HCT116 (cell line): ENCODE measurements at regions not wholly inside any gene's neighbourhood (a gene's known extent, or its start where the extent isn't known, plus 50 kb on each side); places are given as distances from the start of the nearest gene placed in this dataset.

Experiments
- ATAC-seq: fragments of 200-7000 bp; cut with Tn5 transposase; 2 replicates; pipeline ENCODE4 v1.9.1; 2020; ENCODE audit warnings: mild to moderate bottlenecking, moderate library complexity
- BruUV-seq: library from RNA; stranded (reverse); fragments of 400-500 nt; replicated peaks from 2 replicates; lab custom pipeline; 2021; lab: Mats Ljungman, UMichigan
- CTCF ChIA-PET: fragments of 300-600 bp; sonication (Branson Sonifier 250); formaldehyde crosslinking; loops from one replicate; lab custom pipeline; 2021; ENCODE audit warnings: antibody characterized with exemption; lab: Charles Lee
- POLR2A ChIA-PET: fragments of 300-600, 350-600 bp; sonication (Branson Sonifier 250); formaldehyde crosslinking; loops from one replicate; lab custom pipeline; 2021; ENCODE audit warnings: antibody characterized with exemption; lab: Charles Lee
- RAD21 ChIA-PET, 2 experiments: fragments of 300-600 bp; sonication (Branson Sonifier 250); formaldehyde crosslinking; loops; one replicate each; lab custom pipeline; 2023; ENCODE audit warnings: low total read pairs in 2 of 2; ENCODE audit not compliant: uncharacterized antibody in 2 of 2, unreplicated experiment in 2 of 2, low non-redundant PET in 1 of 2; lab: Charles Lee
- DNase-seq: peaks from one replicate; pipeline ENCODE4 v3.0.0-alpha.2; 2010; ENCODE audit warnings: low read depth, low spot score
- H2AFZ ChIP-seq: fragments of 200-600 bp; shearing (Covaris generic), sonication (generic); 2 replicates; pipeline ENCODE4 v1.6.1; 2017; ENCODE audit warnings: low read depth, mixed run types, mixed read lengths, antibody characterized with exemption, low read length; ENCODE audit not compliant: poor library complexity, severe bottlenecking
- H3K27ac ChIP-seq: 2 replicates; pipeline ENCODE4 v1.5.1; 2012; ENCODE audit warnings: low read depth, low read length
- H3K27me3 ChIP-seq: fragments of 200-600 bp; sonication (generic); 2 replicates; pipeline ENCODE4 v1.6.1; 2016; ENCODE audit warnings: mixed run types, low read length, mixed read lengths; ENCODE audit not compliant: insufficient read depth
- H3K36me3 ChIP-seq, 2 experiments: fragments of 200-500 bp in 1 of 2; fragments of 200-600 bp in 1 of 2; sonication (Bioruptor generic) in 1 of 2; sonication (generic) in 1 of 2; 2 replicates each; pipeline versions ENCODE4 v1.5.1 to v1.6.1; 2014 to 2016; ENCODE audit warnings: low read length in 2 of 2, inconsistent platforms in 1 of 2, mixed read lengths in 1 of 2, mixed run types in 1 of 2; ENCODE audit not compliant: insufficient read depth in 2 of 2, control insufficient read depth in 1 of 2
- H3K4me1 ChIP-seq, 2 experiments: fragments of 200-600 bp in 1 of 2; sonication (generic) in 1 of 2; 2 replicates each; pipeline versions ENCODE4 v1.5.1 to v1.6.1; 2012 to 2017; ENCODE audit warnings: low read length in 2 of 2, inconsistent platforms in 1 of 2, mild to moderate bottlenecking in 1 of 2, mixed read lengths in 1 of 2, mixed run types in 1 of 2, moderate library complexity in 1 of 2; ENCODE audit not compliant: insufficient read depth in 2 of 2, control insufficient read depth in 1 of 2
- H3K4me2 ChIP-seq: fragments of 200-600 bp; sonication (generic); 2 replicates; pipeline ENCODE4 v1.6.1; 2017; ENCODE audit warnings: mixed run types, low read length, mixed read lengths
- H3K4me3 ChIP-seq, 2 experiments: fragments of 200-600 bp in 1 of 2; sonication (generic) in 1 of 2; replicated peaks in 1 of 2; 2 replicates each; pipeline ENCODE4 v1.5.1; 2011 to 2016; ENCODE audit warnings: low read length in 2 of 2, control low read depth in 1 of 2, low read depth in 1 of 2, mild to moderate bottlenecking in 1 of 2, mixed read lengths in 1 of 2, mixed run types in 1 of 2
- H3K79me2 ChIP-seq: fragments of 200-600 bp; sonication (generic); 2 replicates; pipeline ENCODE4 v1.6.1; 2017; ENCODE audit warnings: mild to moderate bottlenecking, mixed run types, low read length, moderate library complexity, mixed read lengths; ENCODE audit not compliant: insufficient read depth
- H3K9ac ChIP-seq: fragments of 200-600 bp; sonication (generic); 2 replicates; pipeline ENCODE4 v1.6.1; 2016; ENCODE audit warnings: low read length, mixed read lengths
- H3K9me2 ChIP-seq: fragments of 200-600 bp; sonication (generic), shearing (Covaris generic); 2 replicates; pipeline ENCODE4 v1.6.1; 2017; ENCODE audit warnings: mixed run types, mild to moderate bottlenecking, moderate library complexity; ENCODE audit not compliant: insufficient read depth
- H3K9me3 ChIP-seq, 2 experiments: fragments of 200-500 bp in 1 of 2; fragments of 200-600 bp in 1 of 2; sonication (Bioruptor generic) in 1 of 2; sonication (generic) in 1 of 2; 2 replicates each; pipeline ENCODE4 v1.6.1; 2014 to 2017; ENCODE audit warnings: low read length in 2 of 2, mixed read lengths in 2 of 2, inconsistent platforms in 1 of 2, low read depth in 1 of 2, mild to moderate bottlenecking in 1 of 2, mixed run types in 1 of 2, moderate library complexity in 1 of 2; ENCODE audit not compliant: control insufficient read depth in 1 of 2, insufficient read depth in 1 of 2
- H4K20me1 ChIP-seq: fragments of 200-600 bp; sonication (generic), shearing (Covaris generic); 2 replicates; pipeline ENCODE4 v1.6.1; 2017; ENCODE audit warnings: mixed run types, mild to moderate bottlenecking, moderate library complexity; ENCODE audit not compliant: insufficient read depth
- ATF3 ChIP-seq: IDR thresholded peaks from 2 replicates; pipeline ENCODE4 v1.6.1; 2012
- CEBPB ChIP-seq: IDR thresholded peaks from 2 replicates; pipeline ENCODE4 v1.6.1; 2012; ENCODE audit warnings: low read depth
- CTCF ChIP-seq, 3 experiments: fragments of 200-600 bp in 1 of 3; sonication (generic) in 1 of 3; IDR thresholded peaks in 2 of 3; conservative IDR thresholded peaks in 1 of 3; 2 replicates each; pipeline ENCODE4 v1.5.1; 2012 to 2017; ENCODE audit warnings: low read depth in 2 of 3, low read length in 2 of 3, antibody characterized with exemption in 1 of 3, borderline replicate concordance in 1 of 3, control low read depth in 1 of 3, mild to moderate bottlenecking in 1 of 3, mixed read lengths in 1 of 3, mixed run types in 1 of 3, moderate library complexity in 1 of 3; ENCODE audit not compliant: insufficient read depth in 1 of 3
- EGR1 ChIP-seq: IDR thresholded peaks from 2 replicates; pipeline ENCODE4 v1.6.1; 2012; ENCODE audit warnings: low read depth
- ELF1 ChIP-seq: IDR thresholded peaks from 2 replicates; pipeline ENCODE4 v1.6.1; 2012; ENCODE audit warnings: low read depth, borderline replicate concordance
- EZH2 ChIP-seq: fragments of 200-600 bp; sonication (generic); IDR thresholded peaks from 2 replicates; pipeline ENCODE4 v1.6.1; 2017; ENCODE audit warnings: antibody characterized with exemption, mixed run types
- EZH2phosphoT487 ChIP-seq: fragments of 200-600 bp; IDR thresholded peaks from 2 replicates; pipeline ENCODE4 v1.6.1; 2018; ENCODE audit warnings: antibody characterized with exemption, borderline replicate concordance
- FOSL1 ChIP-seq: IDR thresholded peaks from 2 replicates; pipeline ENCODE4 v1.6.1; 2012; ENCODE audit warnings: low read depth
- JUND ChIP-seq: IDR thresholded peaks from 2 replicates; pipeline ENCODE4 v1.6.1; 2012
- MAX ChIP-seq: IDR thresholded peaks from 2 replicates; pipeline ENCODE4 v1.6.1; 2012
- POLR2A ChIP-seq: IDR thresholded peaks from 2 replicates; pipeline ENCODE4 v1.7.0; 2011; ENCODE audit warnings: borderline replicate concordance; ENCODE audit not compliant: insufficient read depth, insufficient read length; ENCODE audit errors: extremely low read depth
- REST ChIP-seq: IDR thresholded peaks from 2 replicates; pipeline ENCODE4 v1.6.1; 2012; ENCODE audit warnings: low read depth
- SP1 ChIP-seq: IDR thresholded peaks from 2 replicates; pipeline ENCODE4 v1.6.1; 2012; ENCODE audit warnings: low read depth
- SRF ChIP-seq: IDR thresholded peaks from 2 replicates; pipeline ENCODE4 v1.6.1; 2012; ENCODE audit warnings: low read depth
- TCF7L2 ChIP-seq: IDR thresholded peaks from 2 replicates; pipeline ENCODE4 v1.7.0; 2011; ENCODE audit warnings: borderline replicate concordance, inconsistent platforms; ENCODE audit not compliant: insufficient read depth, insufficient read length; ENCODE audit errors: extremely low read depth
- YY1 ChIP-seq: IDR thresholded peaks from 2 replicates; pipeline ENCODE4 v1.6.1; 2011; ENCODE audit warnings: low read length, low read depth, moderate library complexity, mild to moderate bottlenecking; ENCODE audit not compliant: insufficient replicate concordance; ENCODE audit errors: extremely low read depth
- ZBTB33 ChIP-seq: IDR thresholded peaks from 2 replicates; pipeline ENCODE4 v1.6.1; 2011; ENCODE audit warnings: mild to moderate bottlenecking, low read length, moderate library complexity; ENCODE audit not compliant: insufficient replicate concordance; ENCODE audit errors: extremely low read depth
- ZFX ChIP-seq: fragments of 450-650 bp; IDR thresholded peaks from 2 replicates; pipeline ENCODE4 v1.6.1; 2017
- intact Hi-C: fragments of 100-400 bp; cut with micrococcal nuclease; formaldehyde crosslinking; loops from 2 replicates; pipeline ENCODE4 v1.10.0; 2022

GRCh38 chr3:74360406-74360805 lies 254.1 kb downstream of the CNTN3 start:
- no peak overlapping the region for H3K4me3 ChIP-seq
- BruUV-seq = no TSS peak
- ChIA-PET RAD21 (no interaction called here), CTCF (no interaction called here)
- H3K36me3 ChIP-seq = no peaks in the 10 kb centered on the region
- no peak overlapping the region for H3K9ac ChIP-seq
- no peaks in the 10 kb centered on the region for H3K27me3 ChIP-seq
- H3K4me1 ChIP-seq = no peaks in the 10 kb centered on the region
- no peak overlapping the region for H3K27ac ChIP-seq
- H3K9me3 ChIP-seq = peaks cover 3 to 17% of the 10 kb centered on the region in 2 experiments; a peak in 2 of 4 replicates
- no peak for ATAC-seq
- no peak overlapping the region for H3K4me2 ChIP-seq
- TF ChIP-seq EGR1 = no peak
- no peak for TF ChIP-seq CEBPB
- no peak for TF ChIP-seq EZH2
- TF ChIP-seq SRF = no peak
- no peak for TF ChIP-seq ZFX
- TF ChIP-seq SP1 = no peak
- no peak for TF ChIP-seq FOSL1
- no peak for TF ChIP-seq MAX
- TF ChIP-seq YY1 = no peak
- no peak for TF ChIP-seq ELF1
- TF ChIP-seq JUND = no peak
- TF ChIP-seq TCF7L2 = no peak
- TF ChIP-seq ATF3 = no peak
- no peak for TF ChIP-seq POLR2A
- TF ChIP-seq EZH2phosphoT487 = no peak
- no peak for TF ChIP-seq CTCF (IDR thresholded peaks at IDR 0.05 in 2 of 3, conservative IDR thresholded peaks at IDR 0.05 in 1 of 3; ENCODE audit: borderline replicate concordance in 1 of 3, insufficient read depth in 1 of 3, low read depth in 2 of 3, low read length in 2 of 3)
- no peak for TF ChIP-seq REST
- TF ChIP-seq ZBTB33 = no peak
- TF ChIP-seq, all 23 proteins: peak for 0
- no peak overlapping the region for H2AFZ ChIP-seq
- H3K79me2 ChIP-seq = no peaks in the 10 kb centered on the region
- intact Hi-C loops = no loop called here
- POLR2A ChIA-PET = no interaction called here
- no peaks in the 10 kb centered on the region for H4K20me1 ChIP-seq
- no peaks in the 10 kb centered on the region for H3K9me2 ChIP-seq
- no peak for DNase-seq
